ENCODE measurements at regions not wholly inside any gene's neighbourhood (a gene's known extent, or its start where the extent isn't known, plus 50 kb on each side); places are given as distances from the start of the nearest gene placed in this dataset.
"Not testable (repeated sequence)": the region's sequence is repeated elsewhere in the genome, so short reads cannot be mapped to it uniquely, and the experiment has no call there.

GRCh38 chr21:9748451-9748850 lies 772.9 kb upstream of the TPTE start:
- BruUV-seq (replicated peaks); ATAC-seq; H3K27me3 ChIP-seq (ENCODE audit: insufficient read depth, low read length); intact Hi-C loops (cut with micrococcal nuclease); H3K4me3 ChIP-seq (replicated peaks in 1 of 2; ENCODE audit: low read depth in 1 of 2, low read length in 2 of 2); CTCF ChIA-PET; H3K9ac ChIP-seq (ENCODE audit: low read length); H3K4me1 ChIP-seq (ENCODE audit: control insufficient read depth in 1 of 2, insufficient read depth in 2 of 2, low read length in 2 of 2); H2AFZ ChIP-seq (ENCODE audit: low read depth, low read length, poor library complexity, severe bottlenecking); POLR2A ChIA-PET; H4K20me1 ChIP-seq (ENCODE audit: insufficient read depth); DNase-seq (ENCODE audit: low read depth, low spot score); H3K9me2 ChIP-seq (ENCODE audit: insufficient read depth); H3K36me3 ChIP-seq (ENCODE audit: control insufficient read depth in 1 of 2, insufficient read depth in 2 of 2, low read length in 2 of 2); H3K4me2 ChIP-seq (ENCODE audit: low read length); H3K27ac ChIP-seq (ENCODE audit: low read depth, low read length); H3K79me2 ChIP-seq (ENCODE audit: insufficient read depth, low read length); RAD21 ChIA-PET (ENCODE audit: low non-redundant PET in 1 of 2, low total read pairs in 2 of 2, uncharacterized antibody in 2 of 2, unreplicated experiment in 2 of 2): not testable (repeated sequence)
- peaks cover 28 to 53% of the 10 kb centered on the region in 2 experiments; a peak in 3 of 4 replicates for H3K9me3 ChIP-seq (ENCODE audit: control insufficient read depth in 1 of 2, insufficient read depth in 1 of 2, low read depth in 1 of 2, low read length in 2 of 2)

GRCh38 chr21:9749741-9750230 lies 771.6 kb upstream of the TPTE start:
- DNase-seq (ENCODE audit: low read depth, low spot score); H3K27ac ChIP-seq (ENCODE audit: low read depth, low read length); H3K4me2 ChIP-seq (ENCODE audit: low read length); BruUV-seq (replicated peaks); intact Hi-C loops (cut with micrococcal nuclease); POLR2A ChIA-PET; H3K79me2 ChIP-seq (ENCODE audit: insufficient read depth, low read length); RAD21 ChIA-PET (ENCODE audit: low non-redundant PET in 1 of 2, low total read pairs in 2 of 2, uncharacterized antibody in 2 of 2, unreplicated experiment in 2 of 2); H4K20me1 ChIP-seq (ENCODE audit: insufficient read depth); H3K4me3 ChIP-seq (replicated peaks in 1 of 2; ENCODE audit: low read depth in 1 of 2, low read length in 2 of 2); H3K27me3 ChIP-seq (ENCODE audit: insufficient read depth, low read length); CTCF ChIA-PET; H3K9me2 ChIP-seq (ENCODE audit: insufficient read depth); H3K9ac ChIP-seq (ENCODE audit: low read length); H3K4me1 ChIP-seq (ENCODE audit: control insufficient read depth in 1 of 2, insufficient read depth in 2 of 2, low read length in 2 of 2); H3K36me3 ChIP-seq (ENCODE audit: control insufficient read depth in 1 of 2, insufficient read depth in 2 of 2, low read length in 2 of 2); H2AFZ ChIP-seq (ENCODE audit: low read depth, low read length, poor library complexity, severe bottlenecking); ATAC-seq: not testable (repeated sequence)
- peaks cover 30 to 53% of the 10 kb centered on the region in 2 experiments; a peak in 2 of 4 replicates for H3K9me3 ChIP-seq (ENCODE audit: control insufficient read depth in 1 of 2, insufficient read depth in 1 of 2, low read depth in 1 of 2, low read length in 2 of 2)

GRCh38 chr21:9750341-9751086 lies 770.9 kb upstream of the TPTE start:
- intact Hi-C loops (cut with micrococcal nuclease): no loop called here
- H3K36me3 ChIP-seq (ENCODE audit: control insufficient read depth in 1 of 2, insufficient read depth in 2 of 2, low read length in 2 of 2): no peaks in the 10 kb centered on the region
- TF ChIP-seq EGR1 (IDR thresholded peaks at IDR 0.05; ENCODE audit: low read depth) (no peak), JUND (IDR thresholded peaks at IDR 0.05) (no peak), ZBTB33 (IDR thresholded peaks at IDR 0.05; ENCODE audit: extremely low read depth, insufficient replicate concordance, low read length) (no peak), SIN3A (IDR thresholded peaks at IDR 0.05; ENCODE audit: low read depth) (no peak), POLR2AphosphoS5 (IDR thresholded peaks at IDR 0.05; ENCODE audit: low read depth, low read length) (no peak), EZH2 (IDR thresholded peaks at IDR 0.05) (no peak), ZNF274 (IDR thresholded peaks at IDR 0.05; ENCODE audit: low read depth, low read length) (no peak), ATF3 (IDR thresholded peaks at IDR 0.05) (no peak), CBX3 (IDR thresholded peaks at IDR 0.05; ENCODE audit: low read depth) (no peak), CEBPB (IDR thresholded peaks at IDR 0.05; ENCODE audit: low read depth) (no peak), TCF7L2 (IDR thresholded peaks at IDR 0.05; ENCODE audit: borderline replicate concordance, extremely low read depth, insufficient read depth, insufficient read length) (no peak), RAD21 (IDR thresholded peaks at IDR 0.05; ENCODE audit: low read depth) (no peak)
- no TSS peak for BruUV-seq (replicated peaks)
- no peaks in the 10 kb centered on the region for H3K9me2 ChIP-seq (ENCODE audit: insufficient read depth)
- no peak overlapping the region for H3K4me2 ChIP-seq (ENCODE audit: low read length)
- H3K27me3 ChIP-seq (ENCODE audit: insufficient read depth, low read length): no peaks in the 10 kb centered on the region
- no peak overlapping the region for H3K9ac ChIP-seq (ENCODE audit: low read length)
- H4K20me1 ChIP-seq (ENCODE audit: insufficient read depth): no peaks in the 10 kb centered on the region
- POLR2A ChIA-PET: no interaction called here
- no peaks in the 10 kb centered on the region for H3K79me2 ChIP-seq (ENCODE audit: insufficient read depth, low read length)
- no peak overlapping the region for H2AFZ ChIP-seq (ENCODE audit: low read depth, low read length, poor library complexity, severe bottlenecking)
- no peak for DNase-seq (ENCODE audit: low read depth, low spot score)
- no peak overlapping the region for H3K4me3 ChIP-seq (replicated peaks in 1 of 2; ENCODE audit: low read depth in 1 of 2, low read length in 2 of 2)
- RAD21 ChIA-PET (ENCODE audit: low non-redundant PET in 1 of 2, low total read pairs in 2 of 2, uncharacterized antibody in 2 of 2, unreplicated experiment in 2 of 2): no interaction called here
- CTCF ChIA-PET: no interaction called here
- H3K9me3 ChIP-seq (ENCODE audit: control insufficient read depth in 1 of 2, insufficient read depth in 1 of 2, low read depth in 1 of 2, low read length in 2 of 2): peaks cover 33 to 53% of the 10 kb centered on the region in 2 experiments; a peak in 2 of 4 replicates
- H3K27ac ChIP-seq (ENCODE audit: low read depth, low read length): no peak overlapping the region
- H3K4me1 ChIP-seq (ENCODE audit: control insufficient read depth in 1 of 2, insufficient read depth in 2 of 2, low read length in 2 of 2): no peaks in the 10 kb centered on the region
- no peak for ATAC-seq

Measured in HCT116 (cell line).